WTC11 (cell line): ENCODE measurements at regions not wholly inside any gene's neighbourhood (a gene's known extent, or its start where the extent isn't known, plus 50 kb on each side); places are given as distances from the start of the nearest gene placed in this dataset.

Source experiments
- ATAC-seq: fragments of 200-7000 bp; cut with Tn5 transposase; 2 replicates; pipeline ENCODE4 v1.10.0; 2021; ENCODE audit warnings: mild to moderate bottlenecking, moderate library complexity
- CTCF ChIA-PET: fragments of 300-600 bp; sonication (Branson Sonifier 250); formaldehyde crosslinking; loops from one replicate; lab custom pipeline; 2021; ENCODE audit warnings: antibody characterized with exemption; lab: Charles Lee
- POLR2A ChIA-PET: fragments of 350-600 bp; sonication (Branson Sonifier 250); formaldehyde crosslinking; loops from one replicate; lab custom pipeline; 2021; ENCODE audit warnings: antibody characterized with exemption; lab: Charles Lee
- DNase-seq: peaks from one replicate; pipeline ENCODE4 v3.0.0; 2021; ENCODE audit warnings: low spot score
- H3K27ac Mint-ChIP-seq: 2 replicates; pipeline ENCODE4 v1.8.0; 2021; ENCODE audit warnings: mixed read lengths
- H3K27me3 Mint-ChIP-seq: 2 replicates; pipeline ENCODE4 v1.8.0; 2021; ENCODE audit warnings: low read depth, mild to moderate bottlenecking, moderate library complexity, mixed read lengths
- H3K36me3 Mint-ChIP-seq: 2 replicates; pipeline ENCODE4 v1.8.0; 2021; ENCODE audit warnings: mixed read lengths
- H3K4me1 Mint-ChIP-seq: 2 replicates; pipeline ENCODE4 v1.8.0; 2022; ENCODE audit warnings: mixed read lengths
- H3K4me3 Mint-ChIP-seq: 2 replicates; pipeline ENCODE4 v1.8.0; 2021; ENCODE audit warnings: mild to moderate bottlenecking, moderate library complexity, mixed read lengths
- H3K9me3 Mint-ChIP-seq: 2 replicates; pipeline ENCODE4 v1.8.0; 2021; ENCODE audit warnings: mixed read lengths
- CBFB ChIP-seq: sonication (generic); formaldehyde crosslinking; IDR thresholded peaks from 2 replicates; pipeline ENCODE4 v1.8.1; 2022; ENCODE audit warnings: mild to moderate bottlenecking, low read depth, missing genetic modification reagents
- ESRRA ChIP-seq: sonication (generic); formaldehyde crosslinking; IDR thresholded peaks from 2 replicates; pipeline ENCODE4 v1.8.1; 2022; ENCODE audit warnings: mild to moderate bottlenecking, missing genetic modification reagents, borderline replicate concordance
- FOXP4 ChIP-seq: sonication (generic); formaldehyde crosslinking; IDR thresholded peaks from 2 replicates; pipeline ENCODE4 v1.8.0; 2022; ENCODE audit warnings: mild to moderate bottlenecking, missing genetic modification reagents
- GABPB1 ChIP-seq: sonication (generic); formaldehyde crosslinking; IDR thresholded peaks from 2 replicates; pipeline ENCODE4 v1.8.1; 2023; ENCODE audit warnings: mild to moderate bottlenecking, missing genetic modification reagents
- GRHL2 ChIP-seq: fragments of 250-450 bp; sonication (Bioruptor Pico); IDR thresholded peaks from 2 replicates; pipeline ENCODE4 v1.8.0; 2022; ENCODE audit warnings: mild to moderate bottlenecking, moderate library complexity; ENCODE audit not compliant: insufficient replicate concordance, severe bottlenecking
- GTF2I ChIP-seq: fragments of 250-450 bp; sonication (Bioruptor Pico); conservative IDR thresholded peaks from 2 replicates; pipeline ENCODE4 v1.4.0; 2021; ENCODE audit warnings: mild to moderate bottlenecking
- HMGA2 ChIP-seq: fragments of 250-450 bp; sonication (Bioruptor Pico); IDR thresholded peaks from 2 replicates; pipeline ENCODE4 v1.4.0; 2021; ENCODE audit warnings: mild to moderate bottlenecking, moderate library complexity
- MYBL2 ChIP-seq: sonication (generic); formaldehyde crosslinking; IDR thresholded peaks from 2 replicates; pipeline ENCODE4 v1.8.1; 2023; ENCODE audit warnings: mild to moderate bottlenecking, moderate library complexity, missing genetic modification reagents
- NFYB ChIP-seq: sonication (generic); formaldehyde crosslinking; conservative IDR thresholded peaks from 2 replicates; pipeline ENCODE4 v1.8.0; 2022; ENCODE audit warnings: low read depth, missing genetic modification reagents
- NR2C2 ChIP-seq: sonication (generic); formaldehyde crosslinking; IDR thresholded peaks from 2 replicates; pipeline ENCODE4 v1.8.0; 2022; ENCODE audit warnings: mild to moderate bottlenecking, missing genetic modification reagents
- SMAD3 ChIP-seq: sonication (generic); formaldehyde crosslinking; IDR thresholded peaks from 2 replicates; pipeline ENCODE4 v1.8.0; 2022; ENCODE audit warnings: missing genetic modification reagents, mild to moderate bottlenecking, borderline replicate concordance
- SP1 ChIP-seq: sonication (generic); formaldehyde crosslinking; conservative IDR thresholded peaks from 2 replicates; pipeline ENCODE4 v1.8.1; 2022; ENCODE audit warnings: missing genetic modification reagents
- TEAD1 ChIP-seq: sonication (generic); formaldehyde crosslinking; IDR thresholded peaks from 2 replicates; pipeline ENCODE4 v1.8.0; 2022; ENCODE audit warnings: mild to moderate bottlenecking, missing genetic modification reagents
- TEAD4 ChIP-seq: sonication (generic); formaldehyde crosslinking; IDR thresholded peaks from 2 replicates; pipeline ENCODE4 v1.8.0; 2022; ENCODE audit warnings: mild to moderate bottlenecking, missing genetic modification reagents
- TP53 ChIP-seq: sonication (generic); formaldehyde crosslinking; IDR thresholded peaks from 2 replicates; pipeline ENCODE4 v1.8.1; 2023; ENCODE audit warnings: mild to moderate bottlenecking, missing genetic modification reagents
- USF1 ChIP-seq: sonication (generic); formaldehyde crosslinking; IDR thresholded peaks from 2 replicates; pipeline ENCODE4 v1.8.0; 2022; ENCODE audit warnings: mild to moderate bottlenecking, missing genetic modification reagents
- ZBTB21 ChIP-seq: sonication (generic); formaldehyde crosslinking; IDR thresholded peaks from 2 replicates; pipeline ENCODE4 v1.8.1; 2023; ENCODE audit warnings: mild to moderate bottlenecking, missing genetic modification reagents, borderline replicate concordance
- ZNF219 ChIP-seq: sonication (generic); formaldehyde crosslinking; IDR thresholded peaks from 2 replicates; pipeline ENCODE4 v1.8.0; 2023; ENCODE audit warnings: missing genetic modification reagents, mild to moderate bottlenecking, borderline replicate concordance
- ZNF232 ChIP-seq: sonication (generic); formaldehyde crosslinking; IDR thresholded peaks from 2 replicates; pipeline ENCODE4 v1.8.0; 2022; ENCODE audit warnings: mild to moderate bottlenecking, missing genetic modification reagents
- TF ChIP-seq, protein P1 (sequence below): fragments of 250-450 bp; sonication (Bioruptor Pico); IDR thresholded peaks from 2 replicates; pipeline ENCODE4 v1.9.0; 2021; ENCODE audit warnings: moderate library complexity, mild to moderate bottlenecking, inconsistent platforms, borderline replicate concordance
- TF ChIP-seq, protein P2 (sequence below): sonication (generic); formaldehyde crosslinking; IDR thresholded peaks from 2 replicates; pipeline ENCODE4 v1.8.1; 2023; ENCODE audit warnings: mild to moderate bottlenecking, missing genetic modification reagents
- TF ChIP-seq, protein P3 (sequence below): sonication (generic); formaldehyde crosslinking; IDR thresholded peaks from 2 replicates; pipeline ENCODE4 v1.8.1; 2022; ENCODE audit warnings: missing genetic modification reagents, borderline replicate concordance
- TF ChIP-seq, protein P4 (sequence below): sonication (generic); formaldehyde crosslinking; IDR thresholded peaks from 2 replicates; pipeline ENCODE4 v1.8.1; 2023; ENCODE audit warnings: mild to moderate bottlenecking, missing genetic modification reagents

DNA sequence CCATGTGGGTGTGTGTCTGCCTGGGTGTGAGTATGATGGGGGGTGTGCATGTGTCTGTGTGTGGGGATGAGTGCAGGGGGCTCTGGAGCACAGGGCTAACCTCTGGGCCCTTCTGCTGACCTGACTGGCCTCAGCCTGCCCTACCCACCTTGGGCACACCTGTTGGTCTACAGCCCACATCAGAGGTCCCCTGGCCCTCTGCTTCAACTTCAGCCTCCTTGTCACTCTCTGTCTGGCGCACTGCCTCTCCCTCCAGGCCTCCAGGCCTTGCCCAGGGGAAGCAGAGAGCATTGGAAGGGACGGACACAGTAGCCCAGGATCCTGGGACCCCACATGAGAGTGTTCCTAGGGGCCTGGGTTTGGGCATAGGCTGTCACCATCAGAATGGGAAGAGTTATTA, 115.4 kb downstream of the EFNB1 start:
- no peaks in the 10 kb centered on the region for H3K36me3 Mint-ChIP-seq
- ChIA-PET POLR2A (no interaction called here), CTCF (no interaction called here)
- no peaks in the 10 kb centered on the region for H3K9me3 Mint-ChIP-seq
- no peak for TF ChIP-seq CBFB (CRISPR knock-in tag)
- no peak for TF ChIP-seq MYBL2
- TF ChIP-seq, protein P1, sequence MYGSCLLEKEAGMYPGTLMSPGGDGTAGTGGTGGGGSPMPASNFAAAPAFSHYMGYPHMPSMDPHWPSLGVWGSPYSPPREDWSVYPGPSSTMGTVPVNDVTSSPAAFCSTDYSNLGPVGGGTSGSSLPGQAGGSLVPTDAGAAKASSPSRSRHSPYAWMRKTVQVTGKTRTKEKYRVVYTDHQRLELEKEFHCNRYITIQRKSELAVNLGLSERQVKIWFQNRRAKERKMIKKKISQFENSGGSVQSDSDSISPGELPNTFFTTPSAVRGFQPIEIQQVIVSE, result no peak
- TF ChIP-seq GABPB1 (CRISPR knock-in tag), result no peak
- TF ChIP-seq SP1 (CRISPR knock-in tag), result no peak
- TF ChIP-seq USF1, result no peak
- ATAC-seq, result no peak
- DNase-seq, result no peak
- no peak overlapping the region for H3K27ac Mint-ChIP-seq
- H3K4me1 Mint-ChIP-seq, result no peaks in the 10 kb centered on the region
- H3K4me3 Mint-ChIP-seq, result no peak overlapping the region
- peaks cover 3% of the 10 kb centered on the region; the same call in 1 of the 2 replicates for H3K27me3 Mint-ChIP-seq

DNA sequence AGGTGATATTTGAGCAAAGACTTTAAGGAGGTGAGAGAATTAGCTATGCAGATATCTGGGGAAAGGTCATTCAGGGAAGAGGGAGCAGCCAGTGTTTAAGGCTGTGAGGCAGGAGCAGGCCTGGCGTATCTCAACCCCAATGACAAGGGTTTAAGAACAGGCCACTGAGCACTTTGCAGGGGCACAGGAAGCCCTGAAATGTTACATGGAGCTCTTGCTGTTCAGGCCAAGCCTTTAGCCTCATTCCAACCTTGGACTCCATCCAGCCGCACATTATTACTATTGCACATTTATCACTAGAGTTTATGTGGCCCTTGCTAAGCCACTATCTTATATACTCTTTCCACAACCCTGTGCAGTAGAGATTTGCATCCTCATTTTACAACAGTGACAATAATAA, 114.0 kb downstream of the EFNB1 start:
- no peaks in the 10 kb centered on the region for H3K9me3 Mint-ChIP-seq
- no peak for ATAC-seq
- DNase-seq, result no peak
- H3K36me3 Mint-ChIP-seq, result no peaks in the 10 kb centered on the region
- H3K27me3 Mint-ChIP-seq, result peaks cover 3% of the 10 kb centered on the region; the same call in 1 of the 2 replicates
- TF ChIP-seq ZNF232 (no peak), ZNF219 (no peak), ZBTB21 (CRISPR knock-in tag) (no peak), NFYB (CRISPR knock-in tag) (no peak), GTF2I (CRISPR knock-in tag) (no peak), ESRRA (CRISPR knock-in tag) (no peak), TP53 (no peak), GRHL2 (no peak), NR2C2 (CRISPR knock-in tag) (no peak)
- TF ChIP-seq, protein P2, sequence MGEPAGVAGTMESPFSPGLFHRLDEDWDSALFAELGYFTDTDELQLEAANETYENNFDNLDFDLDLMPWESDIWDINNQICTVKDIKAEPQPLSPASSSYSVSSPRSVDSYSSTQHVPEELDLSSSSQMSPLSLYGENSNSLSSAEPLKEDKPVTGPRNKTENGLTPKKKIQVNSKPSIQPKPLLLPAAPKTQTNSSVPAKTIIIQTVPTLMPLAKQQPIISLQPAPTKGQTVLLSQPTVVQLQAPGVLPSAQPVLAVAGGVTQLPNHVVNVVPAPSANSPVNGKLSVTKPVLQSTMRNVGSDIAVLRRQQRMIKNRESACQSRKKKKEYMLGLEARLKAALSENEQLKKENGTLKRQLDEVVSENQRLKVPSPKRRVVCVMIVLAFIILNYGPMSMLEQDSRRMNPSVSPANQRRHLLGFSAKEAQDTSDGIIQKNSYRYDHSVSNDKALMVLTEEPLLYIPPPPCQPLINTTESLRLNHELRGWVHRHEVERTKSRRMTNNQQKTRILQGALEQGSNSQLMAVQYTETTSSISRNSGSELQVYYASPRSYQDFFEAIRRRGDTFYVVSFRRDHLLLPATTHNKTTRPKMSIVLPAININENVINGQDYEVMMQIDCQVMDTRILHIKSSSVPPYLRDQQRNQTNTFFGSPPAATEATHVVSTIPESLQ, result no peak
- TF ChIP-seq, all 79 proteins: peak for 0
- ChIA-PET POLR2A (no interaction called here), CTCF (interaction anchor here (0.5 kb wide), 1 partner anchor 147 kb away, joined by 4 read pairs; no protein-coding TSS in a partner anchor)
- Mint-ChIP-seq H3K4me1 (no peaks in the 10 kb centered on the region), H3K27ac (no peak overlapping the region), H3K4me3 (no peak overlapping the region)

DNA sequence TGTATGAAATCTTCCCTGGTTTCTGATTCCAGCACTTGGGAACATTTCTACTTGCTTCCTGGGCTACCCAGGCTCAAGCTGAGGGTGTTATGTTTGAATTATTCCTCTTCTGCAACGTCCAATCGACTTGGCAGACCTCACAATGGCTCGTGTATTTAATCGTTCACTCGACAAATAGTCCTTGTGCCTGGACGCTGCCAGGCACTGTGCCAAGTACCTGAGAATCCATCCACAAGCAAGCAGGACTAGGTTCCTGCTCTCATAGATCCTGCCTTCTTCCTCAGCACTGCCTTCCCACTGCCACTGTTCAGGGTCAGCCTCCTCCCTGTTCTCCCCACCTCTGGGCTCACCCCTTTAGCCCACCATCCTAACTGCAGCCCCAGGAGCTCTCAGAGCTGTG, 113.3 kb downstream of the EFNB1 start:
- peaks cover 3% of the 10 kb centered on the region; the same call in 1 of the 2 replicates for H3K27me3 Mint-ChIP-seq
- TF ChIP-seq, protein P3, sequence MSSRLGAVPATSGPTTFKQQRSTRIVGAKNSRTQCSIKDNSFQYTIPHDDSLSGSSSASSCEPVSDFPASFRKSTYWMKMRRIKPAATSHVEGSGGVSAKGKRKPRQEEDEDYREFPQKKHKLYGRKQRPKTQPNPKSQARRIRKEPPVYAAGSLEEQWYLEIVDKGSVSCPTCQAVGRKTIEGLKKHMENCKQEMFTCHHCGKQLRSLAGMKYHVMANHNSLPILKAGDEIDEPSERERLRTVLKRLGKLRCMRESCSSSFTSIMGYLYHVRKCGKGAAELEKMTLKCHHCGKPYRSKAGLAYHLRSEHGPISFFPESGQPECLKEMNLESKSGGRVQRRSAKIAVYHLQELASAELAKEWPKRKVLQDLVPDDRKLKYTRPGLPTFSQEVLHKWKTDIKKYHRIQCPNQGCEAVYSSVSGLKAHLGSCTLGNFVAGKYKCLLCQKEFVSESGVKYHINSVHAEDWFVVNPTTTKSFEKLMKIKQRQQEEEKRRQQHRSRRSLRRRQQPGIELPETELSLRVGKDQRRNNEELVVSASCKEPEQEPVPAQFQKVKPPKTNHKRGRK (CRISPR knock-in tag), result no peak
- TF ChIP-seq SMAD3 (CRISPR knock-in tag), result no peak
- no peak for TF ChIP-seq USF1
- no peak for TF ChIP-seq TEAD4 (CRISPR knock-in tag)
- TF ChIP-seq GRHL2, result no peak
- no peak for TF ChIP-seq FOXP4
- TF ChIP-seq, protein P4, sequence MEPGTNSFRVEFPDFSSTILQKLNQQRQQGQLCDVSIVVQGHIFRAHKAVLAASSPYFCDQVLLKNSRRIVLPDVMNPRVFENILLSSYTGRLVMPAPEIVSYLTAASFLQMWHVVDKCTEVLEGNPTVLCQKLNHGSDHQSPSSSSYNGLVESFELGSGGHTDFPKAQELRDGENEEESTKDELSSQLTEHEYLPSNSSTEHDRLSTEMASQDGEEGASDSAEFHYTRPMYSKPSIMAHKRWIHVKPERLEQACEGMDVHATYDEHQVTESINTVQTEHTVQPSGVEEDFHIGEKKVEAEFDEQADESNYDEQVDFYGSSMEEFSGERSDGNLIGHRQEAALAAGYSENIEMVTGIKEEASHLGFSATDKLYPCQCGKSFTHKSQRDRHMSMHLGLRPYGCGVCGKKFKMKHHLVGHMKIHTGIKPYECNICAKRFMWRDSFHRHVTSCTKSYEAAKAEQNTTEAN (CRISPR knock-in tag), result no peak
- no peak for TF ChIP-seq TEAD1
- TF ChIP-seq, protein P1, result no peak
- no peak for TF ChIP-seq TP53
- TF ChIP-seq ZNF219, result no peak
- no peak for TF ChIP-seq HMGA2 (CRISPR knock-in tag)
- TF ChIP-seq ZBTB21 (CRISPR knock-in tag), result no peak
- no peak for TF ChIP-seq NFYB (CRISPR knock-in tag)
- no peak overlapping the region for H3K27ac Mint-ChIP-seq
- H3K4me1 Mint-ChIP-seq, result no peaks in the 10 kb centered on the region
- no peaks in the 10 kb centered on the region for H3K9me3 Mint-ChIP-seq
- POLR2A ChIA-PET, result no interaction called here
- H3K4me3 Mint-ChIP-seq, result no peak overlapping the region
- CTCF ChIA-PET, result no interaction called here
- DNase-seq (no peak), ATAC-seq (no peak)
- no peaks in the 10 kb centered on the region for H3K36me3 Mint-ChIP-seq
